Common myeloid progenitor, CD34-positive (primary cell): ENCODE measurements at regions not wholly inside any gene's neighbourhood (a gene's known extent, or its start where the extent isn't known, plus 50 kb on each side); places are given as distances from the start of the nearest gene placed in this dataset.

ENCODE experiments used
- CTCF ChIA-PET: fragments of 350-600 bp; sonication (Branson Sonifier 250); formaldehyde crosslinking; loops from one replicate; lab custom pipeline; 2021; ENCODE audit warnings: antibody characterized with exemption; lab: Charles Lee
- POLR2A ChIA-PET: fragments of 350-600 bp; sonication (Branson Sonifier 250); formaldehyde crosslinking; loops from one replicate; lab custom pipeline; 2021; ENCODE audit warnings: antibody characterized with exemption; lab: Charles Lee
- DNase-seq, 3 donors: peaks; one replicate each; pipeline versions ENCODE4 v3.0.0 to v3.0.0-alpha.2; 2013
- H3K27ac ChIP-seq, 2 experiments: 1 replicate in 1 of 2; 2 replicates in 1 of 2; pipeline ENCODE4 v1.7.0; 2013; ENCODE audit warnings: inconsistent platforms in 2 of 2, low read length in 2 of 2, mild to moderate bottlenecking in 2 of 2, low read depth in 1 of 2, moderate library complexity in 1 of 2; ENCODE audit not compliant: severe bottlenecking in 2 of 2, insufficient read depth in 1 of 2, poor library complexity in 1 of 2
- H3K27me3 ChIP-seq, 5 experiments: replicated peaks in 2 of 5; 1 replicate in 3 of 5; 2 replicates in 2 of 5; pipeline versions ENCODE4 v1.6.1 to v1.7.0; 2013; ENCODE audit warnings: low read length in 4 of 5, mild to moderate bottlenecking in 2 of 5, moderate library complexity in 2 of 5, inconsistent platforms in 1 of 5; ENCODE audit not compliant: insufficient read depth in 5 of 5, control insufficient read depth in 4 of 5
- H3K36me3 ChIP-seq, 4 experiments: 1 replicate in 2 of 4; 2 replicates in 2 of 4; pipeline versions ENCODE4 v1.6.1 to v1.7.0; 2013; ENCODE audit warnings: low read length in 3 of 4, control low read depth in 1 of 4, mild to moderate bottlenecking in 1 of 4; ENCODE audit not compliant: control insufficient read depth in 4 of 4, insufficient read depth in 4 of 4
- H3K4me1 ChIP-seq, 4 experiments: 1 replicate in 3 of 4; 2 replicates in 1 of 4; pipeline versions ENCODE4 v1.6.1 to v1.7.1; 2013; ENCODE audit warnings: low read length in 3 of 4, mild to moderate bottlenecking in 3 of 4, control low read depth in 1 of 4, inconsistent platforms in 1 of 4, moderate library complexity in 1 of 4; ENCODE audit not compliant: control insufficient read depth in 4 of 4, insufficient read depth in 4 of 4; ENCODE audit errors: control extremely low read depth in 1 of 4
- H3K4me3 ChIP-seq, 7 experiments: 1 replicate in 4 of 7; 2 replicates in 3 of 7; pipeline versions ENCODE4 v1.5.1 to v1.7.0; 2013; ENCODE audit warnings: mild to moderate bottlenecking in 7 of 7, low read length in 6 of 7, moderate library complexity in 6 of 7, inconsistent platforms in 2 of 7, low read depth in 2 of 7, control low read depth in 1 of 7; ENCODE audit not compliant: insufficient read depth in 4 of 7, control insufficient read depth in 1 of 7; ENCODE audit errors: extremely low read depth in 1 of 7
- H3K9me3 ChIP-seq, 5 experiments: 1 replicate in 4 of 5; 2 replicates in 1 of 5; pipeline versions ENCODE4 v1.6.1 to v1.7.1; 2013; ENCODE audit warnings: low read length in 4 of 5, mild to moderate bottlenecking in 2 of 5, inconsistent platforms in 1 of 5, low read depth in 1 of 5, moderate library complexity in 1 of 5; ENCODE audit not compliant: control insufficient read depth in 4 of 5, insufficient read depth in 2 of 5; ENCODE audit errors: control extremely low read depth in 1 of 5
- WGBS: methylation state at CpG from one replicate; pipeline ENCODE4 v1.1.5; 2013; ENCODE audit not compliant: insufficient coverage; 5-methylcytosine and 5-hydroxymethylcytosine counted together

DNA sequence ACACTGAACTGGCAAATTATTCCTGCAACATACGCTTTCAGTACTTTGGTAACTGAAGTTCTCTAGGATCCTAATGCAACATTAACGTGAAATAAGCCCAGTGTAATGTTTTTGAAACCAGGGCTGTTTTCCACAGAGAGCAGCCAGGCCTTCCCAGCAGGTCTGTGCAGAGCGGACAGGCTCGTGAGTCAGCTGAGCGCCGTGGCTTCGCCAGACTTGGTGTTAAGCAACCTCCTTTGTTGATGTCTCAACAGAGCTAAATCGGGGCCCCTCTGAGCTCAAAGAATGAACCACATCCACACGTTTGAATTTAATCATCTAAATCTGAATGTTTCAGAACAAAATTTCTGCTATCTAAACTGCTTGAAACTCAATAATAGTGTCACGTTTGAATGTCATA, 181.8 kb upstream of the FMN2 start:
- WGBS = 92% methylated on average over 8 of the region's 10 CpGs
- H3K27me3 ChIP-seq = no peaks in the 10 kb centered on the region
- H3K4me1 ChIP-seq = peaks cover 0 to under 1% (median 0%) of the 10 kb centered on the region in 4 experiments
- ChIA-PET POLR2A (no interaction called here), CTCF (interaction anchor here (0.7 to 1.5 kb wide), 2 partner anchors 12 to 41 kb away, joined by 3 to 5 read pairs; no protein-coding TSS in a partner anchor)
- DNase-seq = peak in 2 of 3 donors; percentile 45 to 46
- H3K4me3 ChIP-seq = no peak overlapping the region
- peaks cover 7 to 25% (median 16%) of the 10 kb centered on the region in 4 experiments for H3K36me3 ChIP-seq
- no peak overlapping the region for H3K27ac ChIP-seq
- H3K9me3 ChIP-seq = peaks cover 0 to 2% (median 0%) of the 10 kb centered on the region in 5 experiments

DNA sequence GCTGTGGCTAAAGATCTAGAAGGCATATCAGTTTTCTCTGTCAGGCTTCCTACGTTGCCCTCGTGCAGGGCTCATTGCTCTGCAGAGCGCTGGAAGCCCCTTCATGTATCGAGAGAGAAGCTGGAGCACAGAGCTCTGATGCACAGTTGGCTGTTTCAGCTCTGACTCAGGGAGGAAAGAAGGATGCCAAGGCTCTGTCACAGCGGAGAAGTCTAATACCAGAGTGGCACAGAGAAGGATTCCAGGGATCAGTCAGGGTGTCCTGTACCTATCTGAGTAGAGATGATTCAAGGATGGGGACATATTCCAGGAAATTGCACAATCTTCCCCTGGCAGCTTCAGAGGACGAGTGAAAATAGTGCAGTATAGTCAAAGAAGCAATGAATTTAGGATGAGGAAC, 179.2 kb upstream of the FMN2 start:
- no peak overlapping the region for H3K4me3 ChIP-seq
- ChIA-PET POLR2A (interaction anchor here (0.6 kb wide), 1 partner anchor 1702 kb away, joined by 3 read pairs; no protein-coding TSS in a partner anchor), CTCF (no interaction called here)
- peaks cover 0 to 2% (median 0%) of the 10 kb centered on the region in 5 experiments for H3K9me3 ChIP-seq
- peaks cover 7 to 22% (median 16%) of the 10 kb centered on the region in 4 experiments for H3K36me3 ChIP-seq
- H3K27ac ChIP-seq = no peak overlapping the region
- DNase-seq = no peak
- H3K27me3 ChIP-seq = no peaks in the 10 kb centered on the region
- H3K4me1 ChIP-seq = peaks cover 0 to 3% (median 0%) of the 10 kb centered on the region in 4 experiments
- 90% methylated on average over 6 of the region's 6 CpGs for WGBS

DNA sequence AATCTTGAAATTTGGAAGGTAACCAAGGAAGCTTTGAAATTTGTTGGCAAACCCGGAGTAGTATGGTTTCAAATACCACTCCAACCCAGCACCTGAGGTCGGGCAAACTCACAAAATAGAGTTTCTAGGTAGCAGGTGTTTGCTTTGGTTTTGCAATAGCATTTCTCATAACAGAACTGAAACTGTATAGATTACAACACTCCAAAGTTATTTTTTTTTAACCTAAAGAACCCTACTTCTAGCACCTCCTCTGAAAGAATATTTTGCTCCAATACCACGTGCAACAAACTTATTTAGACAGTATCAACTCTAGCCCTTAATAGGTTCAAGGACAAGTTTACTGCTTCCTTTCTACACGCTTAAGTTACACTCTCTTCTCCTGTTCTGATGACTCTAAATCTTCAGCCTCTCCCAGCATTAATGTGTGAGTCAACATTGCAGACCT, 178.5 kb upstream of the FMN2 start:
- no peaks in the 10 kb centered on the region for H3K9me3 ChIP-seq
- WGBS = 100% methylated on average over 4 of the region's 4 CpGs
- H3K27ac ChIP-seq = no peak overlapping the region
- H3K27me3 ChIP-seq = no peaks in the 10 kb centered on the region
- peaks cover 4 to 15% (median 10%) of the 10 kb centered on the region in 4 experiments for H3K36me3 ChIP-seq
- H3K4me3 ChIP-seq = no peak overlapping the region
- H3K4me1 ChIP-seq = peaks cover 0 to 3% (median 0%) of the 10 kb centered on the region in 4 experiments
- DNase-seq = no peak
- ChIA-PET CTCF (no interaction called here), POLR2A (interaction anchor here (0.6 kb wide), 1 partner anchor 1703 kb away, joined by 3 read pairs; no protein-coding TSS in a partner anchor)

DNA sequence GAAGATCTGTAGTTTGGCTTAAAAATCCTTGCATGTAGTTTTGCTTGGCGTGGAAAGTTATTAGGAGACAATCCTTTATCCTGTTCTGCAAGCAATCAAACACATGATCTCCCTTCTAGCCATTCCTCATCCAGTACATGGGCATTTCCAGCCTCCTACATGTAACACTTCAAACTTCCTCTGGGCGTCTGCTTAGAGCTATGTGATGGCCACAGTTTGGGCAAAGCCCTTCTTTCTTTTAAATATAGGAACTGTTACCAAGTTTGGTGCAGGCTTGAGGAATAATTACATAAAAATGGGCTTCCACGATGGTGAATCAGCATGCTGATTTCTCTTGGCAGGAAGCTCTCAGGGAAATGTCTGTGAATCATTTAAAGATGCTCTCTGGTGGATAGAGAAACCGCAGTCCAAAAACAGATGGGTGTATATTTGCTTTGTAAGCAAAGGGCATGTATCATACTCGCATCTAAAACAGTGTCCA, 176.9 kb upstream of the FMN2 start:
- ChIA-PET CTCF (no interaction called here), POLR2A (interaction anchor here (0.6 kb wide), 1 partner anchor 121 kb away, joined by 3 read pairs; no protein-coding TSS in a partner anchor)
- 66% methylated on average over 3 of the region's 5 CpGs for WGBS
- Histone ChIP-seq H3K27me3 (no peaks in the 10 kb centered on the region), H3K9me3 (no peaks in the 10 kb centered on the region), H3K4me3 (no peak overlapping the region), H3K36me3 (peaks cover 0 to 2% (median 0%) of the 10 kb centered on the region in 4 experiments), H3K27ac (no peak overlapping the region), H3K4me1 (peaks cover 0 to 7% (median 2%) of the 10 kb centered on the region in 4 experiments)
- DNase-seq = peak in 2 of 3 donors; percentile 19 to 31

DNA sequence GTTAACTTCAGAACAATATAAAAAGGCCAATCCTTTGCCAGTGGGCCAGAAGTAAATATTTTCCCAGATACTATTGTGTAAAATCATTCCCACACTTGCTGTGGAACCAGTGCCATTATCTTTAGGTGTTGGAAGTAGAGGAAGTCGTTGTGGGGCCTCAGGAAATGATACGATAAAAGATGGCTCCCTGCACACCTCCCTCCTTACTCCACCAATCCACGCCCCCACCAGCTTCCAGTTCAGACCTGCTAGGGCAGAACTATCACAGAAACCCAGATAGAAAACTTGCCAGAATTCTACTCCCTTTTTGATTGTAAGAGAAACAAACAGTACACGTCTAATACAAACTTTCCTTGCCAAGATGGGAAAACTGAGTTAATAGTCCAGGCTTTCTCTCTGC, 173.0 kb upstream of the FMN2 start:
- 69% methylated on average over 3 of the region's 4 CpGs for WGBS
- no peak overlapping the region for H3K27ac ChIP-seq

DNA sequence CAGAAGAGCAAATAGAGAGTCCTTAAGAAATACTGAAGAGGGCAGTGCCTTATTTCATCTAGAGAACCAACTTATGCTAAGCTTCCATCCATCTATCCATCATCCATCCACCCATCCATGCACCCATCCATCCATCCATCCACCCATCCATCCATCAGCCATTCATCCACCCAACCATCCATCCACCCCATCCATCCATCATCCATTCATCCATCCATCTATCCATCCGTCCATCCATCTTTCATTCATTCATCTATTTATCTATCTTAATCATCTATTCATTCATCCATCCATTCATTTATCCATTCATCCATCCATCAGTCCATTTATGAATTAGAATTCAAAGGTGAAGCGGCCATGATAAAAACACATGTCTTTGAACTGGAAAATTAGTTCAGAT, 171.5 kb upstream of the FMN2 start:
- peaks cover 0 to 4% (median 2%) of the 10 kb centered on the region in 4 experiments for H3K4me1 ChIP-seq
- no peak overlapping the region for H3K4me3 ChIP-seq
- ChIA-PET CTCF (no interaction called here), POLR2A (no interaction called here)
- 100% methylated on average over 1 of the region's 2 CpGs for WGBS
- DNase-seq = no peak
- no peak overlapping the region for H3K27ac ChIP-seq
- no peaks in the 10 kb centered on the region for H3K27me3 ChIP-seq
- H3K36me3 ChIP-seq = no peaks in the 10 kb centered on the region
- peaks cover 0 to 4% (median 0%) of the 10 kb centered on the region in 5 experiments for H3K9me3 ChIP-seq

More for the DNA sequence above, 173.0 kb upstream of the FMN2 start:
- DNase-seq = no peak
- Histone ChIP-seq H3K4me1 (peaks cover 0 to 7% (median 2%) of the 10 kb centered on the region in 4 experiments), H3K9me3 (no peaks in the 10 kb centered on the region), H3K27me3 (no peaks in the 10 kb centered on the region), H3K4me3 (no peak overlapping the region), H3K36me3 (no peaks in the 10 kb centered on the region)
- CTCF ChIA-PET = interaction anchor here (0.6 to 1.2 kb wide), 2 partner anchors 10 to 21 kb away, joined by 3 read pairs; no protein-coding TSS in a partner anchor
- POLR2A ChIA-PET = no interaction called here
